ENCODE measurements at regions not wholly inside any gene's neighbourhood (a gene's known extent, or its start where the extent isn't known, plus 50 kb on each side); places are given as distances from the start of the nearest gene placed in this dataset.

- Histone ChIP-seq H3K4me1 (ENCODE audit: low read depth, poor library complexity, severe bottlenecking) (peaks cover 11% of the 10 kb centered on the region), H4K20me1 (ENCODE audit: insufficient read depth) (no peaks in the 10 kb centered on the region), H3K4me2 (no peak overlapping the region), H3K27me3 (ENCODE audit: insufficient read depth, low read depth) (no peaks in the 10 kb centered on the region), H2AFZ (ENCODE audit: low read depth) (no peak overlapping the region), H3K36me3 (ENCODE audit: insufficient read depth) (no peaks in the 10 kb centered on the region), H3K9ac (no peak overlapping the region), H3K4me3 (IDR thresholded peaks at IDR 0.05; ENCODE audit: insufficient read depth, low read depth, low read length) (no peak overlapping the region), H3K27ac (no peak overlapping the region), H3K79me2 (ENCODE audit: insufficient read depth, low read depth) (no peaks in the 10 kb centered on the region)
- TF ChIP-seq, protein P1, sequence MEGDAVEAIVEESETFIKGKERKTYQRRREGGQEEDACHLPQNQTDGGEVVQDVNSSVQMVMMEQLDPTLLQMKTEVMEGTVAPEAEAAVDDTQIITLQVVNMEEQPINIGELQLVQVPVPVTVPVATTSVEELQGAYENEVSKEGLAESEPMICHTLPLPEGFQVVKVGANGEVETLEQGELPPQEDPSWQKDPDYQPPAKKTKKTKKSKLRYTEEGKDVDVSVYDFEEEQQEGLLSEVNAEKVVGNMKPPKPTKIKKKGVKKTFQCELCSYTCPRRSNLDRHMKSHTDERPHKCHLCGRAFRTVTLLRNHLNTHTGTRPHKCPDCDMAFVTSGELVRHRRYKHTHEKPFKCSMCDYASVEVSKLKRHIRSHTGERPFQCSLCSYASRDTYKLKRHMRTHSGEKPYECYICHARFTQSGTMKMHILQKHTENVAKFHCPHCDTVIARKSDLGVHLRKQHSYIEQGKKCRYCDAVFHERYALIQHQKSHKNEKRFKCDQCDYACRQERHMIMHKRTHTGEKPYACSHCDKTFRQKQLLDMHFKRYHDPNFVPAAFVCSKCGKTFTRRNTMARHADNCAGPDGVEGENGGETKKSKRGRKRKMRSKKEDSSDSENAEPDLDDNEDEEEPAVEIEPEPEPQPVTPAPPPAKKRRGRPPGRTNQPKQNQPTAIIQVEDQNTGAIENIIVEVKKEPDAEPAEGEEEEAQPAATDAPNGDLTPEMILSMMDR (conservative IDR thresholded peaks at IDR 0.05; ENCODE audit: low read depth, low read length): no peak
Measured at GRCh38 chr13:103815619-103816018, 749.4 kb upstream of the SLC10A2 start.

- Histone ChIP-seq H4K20me1 (ENCODE audit: insufficient read depth) (no peaks in the 10 kb centered on the region), H3K79me2 (ENCODE audit: insufficient read depth, low read depth) (no peaks in the 10 kb centered on the region), H3K27ac (no peak overlapping the region), H3K36me3 (ENCODE audit: insufficient read depth) (no peaks in the 10 kb centered on the region), H3K4me2 (no peak overlapping the region), H3K27me3 (ENCODE audit: insufficient read depth, low read depth) (no peaks in the 10 kb centered on the region), H2AFZ (ENCODE audit: low read depth) (no peak overlapping the region), H3K4me1 (ENCODE audit: low read depth, poor library complexity, severe bottlenecking) (peaks cover 11% of the 10 kb centered on the region), H3K4me3 (IDR thresholded peaks at IDR 0.05; ENCODE audit: insufficient read depth, low read depth, low read length) (no peak overlapping the region), H3K9ac (no peak overlapping the region)
- TF ChIP-seq, protein P1 (conservative IDR thresholded peaks at IDR 0.05; ENCODE audit: low read depth, low read length): no peak
Measured at GRCh38 chr13:103812971-103813370, 746.8 kb upstream of the SLC10A2 start.

GRCh38 chr13:103812558-103812957, 746.3 kb upstream of the SLC10A2 start:
- Histone ChIP-seq H3K4me1 (ENCODE audit: low read depth, poor library complexity, severe bottlenecking) (peaks cover 11% of the 10 kb centered on the region), H4K20me1 (ENCODE audit: insufficient read depth) (no peaks in the 10 kb centered on the region), H2AFZ (ENCODE audit: low read depth) (no peak overlapping the region), H3K27ac (no peak overlapping the region), H3K79me2 (ENCODE audit: insufficient read depth, low read depth) (no peaks in the 10 kb centered on the region), H3K27me3 (ENCODE audit: insufficient read depth, low read depth) (no peaks in the 10 kb centered on the region), H3K9ac (no peak overlapping the region), H3K36me3 (ENCODE audit: insufficient read depth) (no peaks in the 10 kb centered on the region), H3K4me3 (IDR thresholded peaks at IDR 0.05; ENCODE audit: insufficient read depth, low read depth, low read length) (no peak overlapping the region), H3K4me2 (no peak overlapping the region)
- TF ChIP-seq, protein P1 (conservative IDR thresholded peaks at IDR 0.05; ENCODE audit: low read depth, low read length): no peak

DNA sequence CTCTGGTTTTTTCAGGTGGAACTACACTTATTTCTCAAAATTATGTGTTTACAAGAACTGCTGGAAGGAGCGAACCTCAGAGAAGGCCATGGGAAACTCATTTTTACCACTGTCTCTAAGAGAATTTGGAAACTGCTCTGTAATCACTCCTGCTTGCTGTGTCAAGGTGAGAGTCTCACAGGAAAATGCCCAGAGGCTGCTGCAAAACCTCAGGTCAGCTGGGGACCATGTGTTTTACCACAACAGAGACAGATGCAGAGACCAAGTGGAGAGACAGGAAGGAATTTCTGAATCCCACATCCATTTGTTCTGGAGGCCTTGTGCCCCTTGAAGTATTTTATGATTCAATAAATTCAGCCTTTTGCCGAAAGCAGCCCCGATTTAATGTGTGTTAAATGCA, 743.8 kb upstream of the SLC10A2 start:
- Histone ChIP-seq H3K9ac (no peak overlapping the region), H3K79me2 (ENCODE audit: insufficient read depth, low read depth) (no peaks in the 10 kb centered on the region), H2AFZ (ENCODE audit: low read depth) (no peak overlapping the region), H3K36me3 (ENCODE audit: insufficient read depth) (no peaks in the 10 kb centered on the region), H3K27ac (no peak overlapping the region), H3K4me2 (no peak overlapping the region), H3K4me1 (ENCODE audit: low read depth, poor library complexity, severe bottlenecking) (no peaks in the 10 kb centered on the region), H3K27me3 (ENCODE audit: insufficient read depth, low read depth) (no peaks in the 10 kb centered on the region), H4K20me1 (ENCODE audit: insufficient read depth) (no peaks in the 10 kb centered on the region), H3K4me3 (IDR thresholded peaks at IDR 0.05; ENCODE audit: insufficient read depth, low read depth, low read length) (no peak overlapping the region)
- TF ChIP-seq, protein P1 (conservative IDR thresholded peaks at IDR 0.05; ENCODE audit: low read depth, low read length): no peak

Data from KMS-11 (cell line).